Right kidney (tissue), 1 donor: ENCODE measurements at regions not wholly inside any gene's neighbourhood (a gene's known extent, or its start where the extent isn't known, plus 50 kb on each side); places are given as distances from the start of the nearest gene placed in this dataset.
"Not testable (repeated sequence)": the region's sequence is repeated elsewhere in the genome, so short reads cannot be mapped to it uniquely, and the experiment has no call there.

ENCODE experiments used
- DNase-seq: peaks from one replicate; pipeline ENCODE4 v3.0.0-alpha.2; 2016

- DNase-seq = peak; percentile 48
These were observed 54.4 kb downstream of the PRR18 start for GRCh38 chr6:166253778-166254204.

- peak; percentile 67 for DNase-seq
These were observed 54.9 kb downstream of the PRR18 start for GRCh38 chr6:166253281-166253681.

- no peak for DNase-seq
These were observed 55.6 kb downstream of the PRR18 start for GRCh38 chr6:166252601-166253000.

GRCh38 chr6:166251655-166252054 is 56.5 kb downstream of the PRR18 start:
- DNase-seq = no peak

- no peak for DNase-seq
These were observed 57.0 kb downstream of the PRR18 start for GRCh38 chr6:166251211-166251610.

GRCh38 chr6:166249061-166249785 is 59.0 kb downstream of the PRR18 start:
- not testable (repeated sequence) for DNase-seq

GRCh38 chr6:166245148-166245547 is 63.0 kb downstream of the PRR18 start:
- DNase-seq = no peak

GRCh38 chr6:166244353-166245045 is 63.7 kb downstream of the PRR18 start:
- DNase-seq = no peak

- no peak for DNase-seq
These were observed 65.3 kb downstream of the PRR18 start for GRCh38 chr6:166242888-166243287.

- no peak for DNase-seq
These were observed 66.2 kb downstream of the PRR18 start for GRCh38 chr6:166241974-166242373.

- DNase-seq = no peak
These were observed 67.3 kb downstream of the PRR18 start for GRCh38 chr6:166240889-166241288.

- DNase-seq = no peak
These were observed 70.0 kb upstream of the TBXT start for GRCh38 chr6:166237617-166238016.

GRCh38 chr6:166236596-166236995 is 68.9 kb upstream of the TBXT start:
- no peak for DNase-seq

GRCh38 chr6:166235666-166236292 is 68.1 kb upstream of the TBXT start:
- no peak for DNase-seq

GRCh38 chr6:166231181-166231580 is 63.5 kb upstream of the TBXT start:
- DNase-seq = not testable (repeated sequence)

- no peak for DNase-seq
These were observed 61.3 kb upstream of the TBXT start for GRCh38 chr6:166228839-166229528.

GRCh38 chr6:166228425-166228824 is 60.8 kb upstream of the TBXT start:
- no peak for DNase-seq

- DNase-seq = no peak
These were observed 55.4 kb upstream of the TBXT start for GRCh38 chr6:166223079-166223478.

- DNase-seq = no peak
These were observed 55.0 kb upstream of the TBXT start for GRCh38 chr6:166222631-166223030.

- DNase-seq = no peak
These were observed 54.0 kb upstream of the TBXT start for GRCh38 chr6:166221636-166222035.

- DNase-seq = no peak
These were observed 53.4 kb upstream of the TBXT start for GRCh38 chr6:166221040-166221439.
